Endothelial cell of umbilical vein (primary cell): ENCODE measurements at regions not wholly inside any gene's neighbourhood (a gene's known extent, or its start where the extent isn't known, plus 50 kb on each side); places are given as distances from the start of the nearest gene placed in this dataset.

Source experiments
- BruUV-seq: library from RNA; stranded (reverse); fragments of 400-500 nt; replicated peaks from 2 replicates; lab custom pipeline; 2021; lab: Mats Ljungman, UMichigan
- CTCF ChIA-PET: fragments of 300-600, 350-600 bp; sonication (Branson Sonifier 250); formaldehyde crosslinking; loops from one replicate; lab custom pipeline; 2021; ENCODE audit warnings: antibody characterized with exemption, inconsistent platforms; lab: Charles Lee
- POLR2A ChIA-PET: fragments of 300-600, 350-600 bp; sonication (Branson Sonifier 250); formaldehyde crosslinking; loops from one replicate; lab custom pipeline; 2021; ENCODE audit warnings: antibody characterized with exemption, inconsistent platforms; lab: Charles Lee
- DNase-seq: peaks from one replicate; pipeline ENCODE4 v3.0.0-alpha.2; 2011; ENCODE audit warnings: low read depth, low spot score
- FAIRE-seq: peaks from 2 replicates; lab custom pipeline; 2011; peaks lifted over from hg19 to GRCh38; lab: Jason Lieb, UNC
- H2AFZ ChIP-seq: 2 replicates; pipeline ENCODE4 v1.6.0; 2012; ENCODE audit warnings: low read depth, low read length, control low read depth, inconsistent platforms
- H3K27ac ChIP-seq: 2 replicates; pipeline ENCODE4 v1.5.1; 2011; ENCODE audit warnings: low read depth, mild to moderate bottlenecking, control low read depth, low read length, moderate library complexity; ENCODE audit not compliant: insufficient read depth
- H3K27me3 ChIP-seq, 2 experiments: 2 replicates each; pipeline versions ENCODE4 v1.6.0 to v1.6.1; 2011; ENCODE audit warnings: low read length in 2 of 2, mixed read lengths in 1 of 2; ENCODE audit not compliant: control insufficient read depth in 2 of 2, insufficient read depth in 2 of 2
- H3K36me3 ChIP-seq, 2 experiments: 2 replicates in 1 of 2; 3 replicates in 1 of 2; pipeline ENCODE4 v1.5.1; 2011; ENCODE audit warnings: low read length in 2 of 2, mild to moderate bottlenecking in 1 of 2, moderate library complexity in 1 of 2; ENCODE audit not compliant: control insufficient read depth in 2 of 2, insufficient read depth in 2 of 2; ENCODE audit errors: extremely low read depth in 1 of 2
- H3K4me1 ChIP-seq: 3 replicates; pipeline ENCODE4 v1.5.1; 2011; ENCODE audit warnings: mild to moderate bottlenecking, low read length; ENCODE audit not compliant: control insufficient read depth, insufficient read depth; ENCODE audit errors: extremely low read depth
- H3K4me2 ChIP-seq: 2 replicates; pipeline ENCODE4 v1.6.1; 2011; ENCODE audit warnings: low read length, control low read depth, mixed read lengths; ENCODE audit not compliant: insufficient read depth
- H3K4me3 ChIP-seq, 3 experiments: fragments of 200-600 bp in 1 of 3; sonication (generic), shearing (Covaris generic) in 1 of 3; replicated peaks in 1 of 3; 2 replicates each; pipeline ENCODE4 v1.5.1; 2011 to 2016; ENCODE audit warnings: control low read depth in 3 of 3, low read length in 3 of 3, mild to moderate bottlenecking in 2 of 3, inconsistent platforms in 1 of 3, low read depth in 1 of 3, moderate library complexity in 1 of 3; ENCODE audit not compliant: insufficient read depth in 1 of 3
- H3K79me2 ChIP-seq: 2 replicates; pipeline ENCODE4 v1.6.0; 2012; ENCODE audit warnings: low read length, inconsistent platforms; ENCODE audit not compliant: control insufficient read depth, insufficient read depth
- H3K9ac ChIP-seq: replicated peaks from 2 replicates; pipeline ENCODE3; 2011; ENCODE audit warnings: low read length, control low read depth; ENCODE audit not compliant: insufficient read depth; ENCODE audit errors: extremely low read depth
- H3K9me1 ChIP-seq: replicated peaks from 3 replicates; pipeline ENCODE4 v1.6.0; 2011; ENCODE audit warnings: mild to moderate bottlenecking, low read length; ENCODE audit not compliant: control insufficient read depth, insufficient read depth; ENCODE audit errors: extremely low read depth
- H3K9me3 ChIP-seq: replicated peaks from 2 replicates; pipeline ENCODE4 v1.5.1; 2012; ENCODE audit warnings: low read length, inconsistent platforms; ENCODE audit not compliant: control insufficient read depth, insufficient read depth
- H4K20me1 ChIP-seq: replicated peaks from 2 replicates; pipeline ENCODE3; 2011; ENCODE audit warnings: mild to moderate bottlenecking, low read length; ENCODE audit not compliant: control insufficient read depth, insufficient read depth; ENCODE audit errors: extremely low read depth
- EZH2 ChIP-seq: IDR thresholded peaks from 2 replicates; pipeline ENCODE4 v1.6.1; 2012; ENCODE audit warnings: borderline replicate concordance, low read depth, mild to moderate bottlenecking, moderate library complexity, low read length, inconsistent platforms; ENCODE audit not compliant: severe bottlenecking
- FOS ChIP-seq: IDR thresholded peaks from 2 replicates; pipeline ENCODE4 v1.6.1; 2011; ENCODE audit warnings: mild to moderate bottlenecking, low read length, moderate library complexity, borderline replicate concordance; ENCODE audit not compliant: insufficient read depth
- MYC ChIP-seq: IDR thresholded peaks from one replicate; pipeline ENCODE4 v1.6.1; 2011; ENCODE audit warnings: mild to moderate bottlenecking, low read depth, low read length
- POLR2A ChIP-seq: IDR thresholded peaks from 2 replicates; pipeline ENCODE4 v1.6.1; 2012; ENCODE audit warnings: low read depth, mild to moderate bottlenecking, control low read depth, low read length
- POLR2AphosphoS5 ChIP-seq: IDR thresholded peaks from 2 replicates; pipeline ENCODE4 v1.6.1; 2012; ENCODE audit warnings: low read depth, mild to moderate bottlenecking, control low read depth, low read length, moderate library complexity; ENCODE audit not compliant: insufficient read depth
- dilution Hi-C: fragments of 300-500 bp; cut with MboI; formaldehyde crosslinking; loops from one replicate; pipeline ENCODE4 v1.15.0; 2019; ENCODE audit warnings: low sequenced_read_pairs; ENCODE audit not compliant: extremely low pct_ligation_motif_present
- intact Hi-C: fragments of 100-400 bp; cut with micrococcal nuclease; formaldehyde crosslinking; loops from one replicate; pipeline ENCODE4 v1.10.0; 2022
- TF ChIP-seq, protein P1 (sequence below): IDR thresholded peaks from 2 replicates; pipeline ENCODE4 v1.6.1; 2011; ENCODE audit not compliant: insufficient read depth, insufficient read length
- TF ChIP-seq, protein P2 (sequence below), 2 donors: IDR thresholded peaks; 1 replicate in 1 of 2; 2 replicates in 1 of 2; pipeline ENCODE4 v1.5.1; 2011; ENCODE audit warnings: low read length in 2 of 2, mild to moderate bottlenecking in 2 of 2, moderate library complexity in 2 of 2, control low read depth in 1 of 2, inconsistent platforms in 1 of 2, low read depth in 1 of 2; ENCODE audit not compliant: insufficient read depth in 1 of 2; ENCODE audit errors: extremely low read depth in 1 of 2

DNA sequence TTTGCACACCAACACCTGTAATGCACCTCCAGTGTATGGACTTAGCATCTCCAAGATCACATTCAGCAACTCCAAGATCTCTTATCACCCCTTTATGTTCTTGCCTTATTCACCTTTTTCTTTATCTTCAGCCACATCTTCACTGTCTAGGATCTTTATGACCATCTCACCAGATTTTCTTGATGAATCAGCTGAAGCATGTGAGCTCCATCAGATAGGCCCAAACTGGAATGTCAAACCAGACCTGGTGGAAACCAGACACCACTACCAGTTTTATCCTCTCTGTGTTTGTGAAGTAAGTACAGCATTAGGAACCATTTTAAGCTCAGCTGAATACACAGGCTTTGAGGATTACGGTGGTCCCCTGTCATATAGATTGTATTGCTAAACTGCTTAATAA lies 330.4 kb upstream of the NDN start:
- Histone ChIP-seq H3K4me1 (no peaks in the 10 kb centered on the region), H3K27ac (no peak overlapping the region), H3K4me2 (no peak overlapping the region), H3K9me1 (no peaks in the 10 kb centered on the region), H3K4me3 (no peak overlapping the region), H3K36me3 (no peaks in the 10 kb centered on the region), H3K9ac (no peak overlapping the region), H3K9me3 (peaks cover 5% of the 10 kb centered on the region), H2AFZ (no peak overlapping the region), H3K79me2 (no peaks in the 10 kb centered on the region), H3K27me3 (no peaks in the 10 kb centered on the region), H4K20me1 (no peaks in the 10 kb centered on the region)
- intact Hi-C loops, result no loop called here
- TF ChIP-seq, protein P1, sequence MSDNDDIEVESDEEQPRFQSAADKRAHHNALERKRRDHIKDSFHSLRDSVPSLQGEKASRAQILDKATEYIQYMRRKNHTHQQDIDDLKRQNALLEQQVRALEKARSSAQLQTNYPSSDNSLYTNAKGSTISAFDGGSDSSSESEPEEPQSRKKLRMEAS, result no peak
- TF ChIP-seq, protein P2, sequence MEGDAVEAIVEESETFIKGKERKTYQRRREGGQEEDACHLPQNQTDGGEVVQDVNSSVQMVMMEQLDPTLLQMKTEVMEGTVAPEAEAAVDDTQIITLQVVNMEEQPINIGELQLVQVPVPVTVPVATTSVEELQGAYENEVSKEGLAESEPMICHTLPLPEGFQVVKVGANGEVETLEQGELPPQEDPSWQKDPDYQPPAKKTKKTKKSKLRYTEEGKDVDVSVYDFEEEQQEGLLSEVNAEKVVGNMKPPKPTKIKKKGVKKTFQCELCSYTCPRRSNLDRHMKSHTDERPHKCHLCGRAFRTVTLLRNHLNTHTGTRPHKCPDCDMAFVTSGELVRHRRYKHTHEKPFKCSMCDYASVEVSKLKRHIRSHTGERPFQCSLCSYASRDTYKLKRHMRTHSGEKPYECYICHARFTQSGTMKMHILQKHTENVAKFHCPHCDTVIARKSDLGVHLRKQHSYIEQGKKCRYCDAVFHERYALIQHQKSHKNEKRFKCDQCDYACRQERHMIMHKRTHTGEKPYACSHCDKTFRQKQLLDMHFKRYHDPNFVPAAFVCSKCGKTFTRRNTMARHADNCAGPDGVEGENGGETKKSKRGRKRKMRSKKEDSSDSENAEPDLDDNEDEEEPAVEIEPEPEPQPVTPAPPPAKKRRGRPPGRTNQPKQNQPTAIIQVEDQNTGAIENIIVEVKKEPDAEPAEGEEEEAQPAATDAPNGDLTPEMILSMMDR (IDR thresholded peaks at IDR 0.05; ENCODE audit: extremely low read depth in 1 of 2, insufficient read depth in 1 of 2, low read depth in 1 of 2, low read length in 2 of 2), result no peak
- no peak for TF ChIP-seq POLR2AphosphoS5
- TF ChIP-seq MYC, result no peak
- TF ChIP-seq POLR2A, result no peak
- dilution Hi-C loops, result no loop called here
- no TSS peak for BruUV-seq
- ChIA-PET POLR2A (no interaction called here), CTCF (no interaction called here)
- FAIRE-seq (no peak), DNase-seq (no peak)

DNA sequence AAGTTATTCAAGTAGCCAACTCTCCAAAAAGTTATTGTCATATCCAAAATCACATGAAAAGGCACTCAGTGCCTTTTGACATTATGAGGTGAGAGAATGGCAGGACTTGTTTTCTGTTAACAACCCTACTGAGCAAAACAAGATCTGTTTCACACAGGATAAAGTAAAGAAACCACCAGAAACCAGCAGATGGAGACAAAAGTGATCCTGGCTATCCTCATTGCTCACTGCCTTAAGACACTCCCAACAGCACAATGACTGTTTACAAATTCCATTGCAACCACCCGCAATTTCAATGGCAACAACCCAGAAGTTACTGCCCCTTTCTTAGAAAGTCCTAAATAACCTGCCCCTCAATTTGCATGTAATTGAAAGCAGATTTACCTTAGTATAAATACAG lies 352.6 kb upstream of the NDN start:
- H2AFZ ChIP-seq, result no peak overlapping the region
- H3K27ac ChIP-seq, result no peak overlapping the region
- H4K20me1 ChIP-seq, result no peaks in the 10 kb centered on the region
- no peak overlapping the region for H3K4me2 ChIP-seq
- no peak overlapping the region for H3K9ac ChIP-seq
- intact Hi-C loops, result no loop called here
- dilution Hi-C loops, result no loop called here
- no peak overlapping the region for H3K4me3 ChIP-seq
- peaks cover 6% of the 10 kb centered on the region for H3K9me3 ChIP-seq
- BruUV-seq, result no TSS peak
- H3K79me2 ChIP-seq, result no peaks in the 10 kb centered on the region
- TF ChIP-seq, protein P1, result no peak
- TF ChIP-seq POLR2A (no peak), MYC (no peak), EZH2 (no peak), FOS (no peak)
- POLR2A ChIA-PET, result no interaction called here
- H3K4me1 ChIP-seq, result no peaks in the 10 kb centered on the region
- H3K9me1 ChIP-seq, result no peaks in the 10 kb centered on the region
- DNase-seq (no peak), FAIRE-seq (no peak)
- CTCF ChIA-PET, result no interaction called here
- H3K36me3 ChIP-seq, result no peaks in the 10 kb centered on the region
- no peaks in the 10 kb centered on the region for H3K27me3 ChIP-seq
